Spleen (tissue), 11 donors: ENCODE measurements at regions not wholly inside any gene's neighbourhood (a gene's known extent, or its start where the extent isn't known, plus 50 kb on each side); places are given as distances from the start of the nearest gene placed in this dataset.

ENCODE experiments used
- DNase-seq: peaks from one replicate; pipeline ENCODE4 v3.0.0-alpha.2; 2020
- H3K27ac ChIP-seq, 8 donors: fragments of 200-600 bp; sonication (generic) in 7 of 8; 1 replicate in 4 of 8; 2 replicates in 4 of 8; pipeline versions ENCODE4 v1.5.0 to v1.8.0; 2016 to 2021; ENCODE audit warnings: inconsistent platforms in 4 of 8, mild to moderate bottlenecking in 4 of 8, moderate library complexity in 1 of 8
- H3K27me3 ChIP-seq, 7 donors: fragments of 200-600 bp; sonication (generic) in 6 of 7; replicated peaks in 1 of 7; 1 replicate in 4 of 7; 2 replicates in 3 of 7; pipeline versions ENCODE4 v1.5.0 to v1.8.0; 2016 to 2021; ENCODE audit warnings: inconsistent platforms in 3 of 7, mild to moderate bottlenecking in 1 of 7
- H3K36me3 ChIP-seq, 6 donors: fragments of 200-600 bp; sonication (generic) in 5 of 6; 1 replicate in 4 of 6; 2 replicates in 2 of 6; pipeline versions ENCODE4 v1.5.0 to v1.8.0; 2016 to 2021; ENCODE audit warnings: inconsistent platforms in 2 of 6
- H3K4me1 ChIP-seq, 6 donors: fragments of 200-600 bp; sonication (generic) in 5 of 6; 1 replicate in 3 of 6; 2 replicates in 3 of 6; pipeline versions ENCODE4 v1.5.0 to v1.8.0; 2016 to 2021; ENCODE audit warnings: inconsistent platforms in 3 of 6
- H3K4me3 ChIP-seq, 8 donors: fragments of 200-600 bp; sonication (generic) in 7 of 8; 1 replicate in 4 of 8; 2 replicates in 4 of 8; pipeline versions ENCODE4 v1.5.0 to v1.8.0; 2016 to 2021; ENCODE audit warnings: inconsistent platforms in 4 of 8, mild to moderate bottlenecking in 4 of 8, moderate library complexity in 2 of 8
- H3K9me3 ChIP-seq, 8 donors: fragments of 200-600 bp; sonication (generic) in 7 of 8; 1 replicate in 4 of 8; 2 replicates in 4 of 8; pipeline versions ENCODE4 v1.5.0 to v1.8.0; 2016 to 2021; ENCODE audit warnings: inconsistent platforms in 4 of 8
- CTCF ChIP-seq, 11 experiments: fragments of 200-600 bp in 7 of 11; fragments of 450-650 bp in 4 of 11; sonication (generic) in 4 of 11; IDR thresholded peaks in 8 of 11; conservative IDR thresholded peaks in 3 of 11; 1 replicate in 7 of 11; 2 replicates in 4 of 11; pipeline versions ENCODE4 v1.4.0 to v1.8.0; 2016 to 2021; ENCODE audit warnings: antibody characterized with exemption in 11 of 11, inconsistent platforms in 4 of 11, mild to moderate bottlenecking in 1 of 11
- POLR2A ChIP-seq, 3 donors: fragments of 450-650 bp; IDR thresholded peaks; one replicate each; pipeline ENCODE4 v1.5.1; 2017; ENCODE audit warnings: antibody characterized with exemption in 3 of 3, mild to moderate bottlenecking in 1 of 3
- POLR2AphosphoS5 ChIP-seq, 3 donors: sonication (generic); formaldehyde crosslinking; IDR thresholded peaks; one replicate each; pipeline ENCODE4 v1.5.1; 2017; ENCODE audit warnings: antibody characterized with exemption in 3 of 3
- WGBS, 5 donors: extraction: QIAGEN DNeasy Blood & Tissue Kit in 3 of 5; methylation state at CpG; one replicate each; pipeline versions ENCODE4 v1.1.5 to v1.1.7; 2013 to 2018; 5-methylcytosine and 5-hydroxymethylcytosine counted together
- intact Hi-C: fragments of 100-400 bp; cut with DNase I; formaldehyde crosslinking; loops from one replicate; pipeline ENCODE4 v1.15.0; 2023; ENCODE audit warnings: low total_unique reads
- donor health status: healthy with polysubstance abuse.
- donor health status: DM: no; HTN: no; CAD: no; lungs with moderate emphysema.
- donor health status: DM: no; HTN: no; CAD: no.
- donor health status: Bipolar disorder and iron deficiency.
- donor health status: healthy.
- donor health status: DM: no; HTN: no; CAD: no.
- donor health status: DM: yes; HTN: yes; CAD: no.

- Histone ChIP-seq H3K4me3 (no peak overlapping the region), H3K36me3 (no peaks in the 10 kb centered on the region), H3K4me1 (no peaks in the 10 kb centered on the region), H3K27ac (no peak overlapping the region), H3K9me3 (peaks cover 0 to 15% (median 3%) of the 10 kb centered on the region in 8 donors), H3K27me3 (peaks cover 0 to 48% (median 6%) of the 10 kb centered on the region in 7 donors)
- no peak for DNase-seq
- intact Hi-C loops, result no loop called here
- no peak for TF ChIP-seq CTCF (IDR thresholded peaks at IDR 0.05 in 8 of 11, conservative IDR thresholded peaks at IDR 0.05 in 3 of 11)
- no peak for TF ChIP-seq POLR2A (IDR thresholded peaks at IDR 0.05)
- no peak for TF ChIP-seq POLR2AphosphoS5 (IDR thresholded peaks at IDR 0.05)
- 74 to 81% (median 76%) methylated on average over 15 to 20 of the region's 20 CpGs for WGBS, 5 donors
Measured at GRCh38 chr16:86371083-86371803, 139.1 kb upstream of the FOXF1 start.

- no peak for DNase-seq
- peaks cover 0 to 48% (median 6%) of the 10 kb centered on the region in 7 donors for H3K27me3 ChIP-seq
- H3K9me3 ChIP-seq, result peaks cover 0 to 15% (median 3%) of the 10 kb centered on the region in 8 donors
- 82 to 93% (median 86%) methylated on average over 7 to 8 of the region's 8 CpGs for WGBS, 5 donors
- H3K4me3 ChIP-seq, result no peak overlapping the region
- no peaks in the 10 kb centered on the region for H3K36me3 ChIP-seq
- no peak overlapping the region for H3K27ac ChIP-seq
- TF ChIP-seq POLR2A (IDR thresholded peaks at IDR 0.05) (no peak), CTCF (IDR thresholded peaks at IDR 0.05 in 8 of 11, conservative IDR thresholded peaks at IDR 0.05 in 3 of 11) (no peak), POLR2AphosphoS5 (IDR thresholded peaks at IDR 0.05) (no peak)
- no peaks in the 10 kb centered on the region for H3K4me1 ChIP-seq
- intact Hi-C loops, result no loop called here
Measured at GRCh38 chr16:86372193-86372592, 138.1 kb upstream of the FOXF1 start.

- intact Hi-C loops, result no loop called here
- Histone ChIP-seq H3K27ac (no peak overlapping the region), H3K9me3 (peaks cover 0 to 15% (median 3%) of the 10 kb centered on the region in 8 donors), H3K27me3 (peaks cover 0 to 38% (median 6%) of the 10 kb centered on the region in 7 donors), H3K4me1 (no peaks in the 10 kb centered on the region), H3K4me3 (no peak overlapping the region), H3K36me3 (no peaks in the 10 kb centered on the region)
- no peak for TF ChIP-seq CTCF (IDR thresholded peaks at IDR 0.05 in 8 of 11, conservative IDR thresholded peaks at IDR 0.05 in 3 of 11)
- DNase-seq, result no peak
- 72 to 84% (median 81%) methylated on average over 13 to 16 of the region's 16 CpGs for WGBS, 5 donors
Measured at GRCh38 chr16:86373276-86373901, 136.9 kb upstream of the FOXF1 start.

- no peak for DNase-seq
- Histone ChIP-seq H3K27me3 (peaks cover 0 to 32% (median 6%) of the 10 kb centered on the region in 7 donors), H3K9me3 (peaks cover 0 to 15% (median 3%) of the 10 kb centered on the region in 8 donors), H3K4me3 (no peak overlapping the region), H3K36me3 (no peaks in the 10 kb centered on the region), H3K27ac (no peak overlapping the region), H3K4me1 (peaks cover 0 to 7% (median 4%) of the 10 kb centered on the region in 6 donors)
- intact Hi-C loops, result no loop called here
- WGBS, 5 donors, result 70 to 96% (median 91%) methylated on average over 6 of the region's 6 CpGs
- TF ChIP-seq CTCF (IDR thresholded peaks at IDR 0.05 in 8 of 11, conservative IDR thresholded peaks at IDR 0.05 in 3 of 11) (no peak), POLR2A (IDR thresholded peaks at IDR 0.05) (no peak), POLR2AphosphoS5 (IDR thresholded peaks at IDR 0.05) (no peak)
Measured at GRCh38 chr16:86374603-86375130, 135.7 kb upstream of the FOXF1 start.
